ENCODE measurements at regions not wholly inside any gene's neighbourhood (a gene's known extent, or its start where the extent isn't known, plus 50 kb on each side); places are given as distances from the start of the nearest gene placed in this dataset.

DNA sequence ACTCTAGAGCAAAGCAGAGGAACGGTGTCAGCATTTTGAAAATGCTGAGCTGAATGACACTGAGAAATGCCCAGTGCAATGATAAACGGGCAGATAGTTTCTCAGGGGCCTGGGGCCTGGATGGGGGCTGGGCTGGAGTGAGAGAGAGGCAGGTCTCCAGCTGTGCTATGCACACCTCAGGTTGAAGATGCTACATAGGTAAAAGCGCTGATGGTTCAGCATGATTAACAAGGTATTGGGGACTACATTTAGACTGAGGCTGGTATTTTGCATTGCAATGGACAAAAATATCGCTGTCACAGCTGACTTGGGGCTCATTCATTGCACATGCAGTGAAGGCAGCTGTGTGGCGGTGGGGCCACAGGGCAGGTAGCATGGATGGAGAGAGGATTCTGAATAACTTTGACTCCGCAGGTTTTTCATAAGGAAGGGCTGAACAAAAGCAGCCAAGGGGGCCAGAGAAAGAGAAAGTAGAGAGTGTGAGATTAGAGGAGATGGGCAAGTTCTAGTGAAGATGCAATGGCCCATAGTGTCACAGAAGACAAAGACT lies 290.8 kb upstream of the ZNF32 start:
- TF ChIP-seq, protein P1, sequence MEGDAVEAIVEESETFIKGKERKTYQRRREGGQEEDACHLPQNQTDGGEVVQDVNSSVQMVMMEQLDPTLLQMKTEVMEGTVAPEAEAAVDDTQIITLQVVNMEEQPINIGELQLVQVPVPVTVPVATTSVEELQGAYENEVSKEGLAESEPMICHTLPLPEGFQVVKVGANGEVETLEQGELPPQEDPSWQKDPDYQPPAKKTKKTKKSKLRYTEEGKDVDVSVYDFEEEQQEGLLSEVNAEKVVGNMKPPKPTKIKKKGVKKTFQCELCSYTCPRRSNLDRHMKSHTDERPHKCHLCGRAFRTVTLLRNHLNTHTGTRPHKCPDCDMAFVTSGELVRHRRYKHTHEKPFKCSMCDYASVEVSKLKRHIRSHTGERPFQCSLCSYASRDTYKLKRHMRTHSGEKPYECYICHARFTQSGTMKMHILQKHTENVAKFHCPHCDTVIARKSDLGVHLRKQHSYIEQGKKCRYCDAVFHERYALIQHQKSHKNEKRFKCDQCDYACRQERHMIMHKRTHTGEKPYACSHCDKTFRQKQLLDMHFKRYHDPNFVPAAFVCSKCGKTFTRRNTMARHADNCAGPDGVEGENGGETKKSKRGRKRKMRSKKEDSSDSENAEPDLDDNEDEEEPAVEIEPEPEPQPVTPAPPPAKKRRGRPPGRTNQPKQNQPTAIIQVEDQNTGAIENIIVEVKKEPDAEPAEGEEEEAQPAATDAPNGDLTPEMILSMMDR (conservative IDR thresholded peaks at IDR 0.05), result no peak
- TF ChIP-seq ZFX (IDR thresholded peaks at IDR 0.05), result no peak
